GM23338 (cell line): ENCODE measurements at regions not wholly inside any gene's neighbourhood (a gene's known extent, or its start where the extent isn't known, plus 50 kb on each side); places are given as distances from the start of the nearest gene placed in this dataset.

Experiments used
- ATAC-seq: fragments of 200-7000 bp; cut with Tn5 transposase; 3 replicates; pipeline ENCODE4 v1.9.1; 2020
- DNase-seq: peaks from one replicate; pipeline ENCODE4 v3.0.0-alpha.2; 2015; ENCODE audit warnings: low spot score
- H2AFZ ChIP-seq: fragments of 200-600 bp; sonication (generic); 2 replicates; pipeline ENCODE4 v1.8.0; 2016; ENCODE audit warnings: antibody characterized with exemption, mild to moderate bottlenecking, moderate library complexity
- H3F3A ChIP-seq: fragments of 200-600 bp; sonication (generic); replicated peaks from 2 replicates; pipeline ENCODE4 v1.8.0; 2017; ENCODE audit warnings: antibody characterized with exemption, mixed run types, low read depth
- H3K27ac ChIP-seq: fragments of 200-600 bp; sonication (generic); 2 replicates; pipeline ENCODE4 v1.6.1; 2016; ENCODE audit warnings: low read depth
- H3K27me3 ChIP-seq: fragments of 200-600 bp; sonication (generic); 2 replicates; pipeline ENCODE4 v1.8.0; 2016; ENCODE audit warnings: mild to moderate bottlenecking, mixed run types, moderate library complexity; ENCODE audit not compliant: insufficient read depth
- H3K36me3 ChIP-seq: fragments of 200-600 bp; sonication (generic); 2 replicates; pipeline ENCODE4 v1.8.0; 2016; ENCODE audit warnings: mild to moderate bottlenecking; ENCODE audit not compliant: insufficient read depth
- H3K4me1 ChIP-seq: fragments of 200-600 bp; sonication (generic); 2 replicates; pipeline ENCODE4 v1.8.0; 2016; ENCODE audit warnings: mild to moderate bottlenecking, moderate library complexity; ENCODE audit not compliant: insufficient read depth
- H3K4me2 ChIP-seq: fragments of 200-600 bp; sonication (generic); 2 replicates; pipeline ENCODE4 v1.7.1; 2017; ENCODE audit warnings: mixed run types
- H3K4me3 ChIP-seq: fragments of 200-600 bp; sonication (generic); 2 replicates; pipeline ENCODE4 v1.6.1; 2016; ENCODE audit warnings: mixed run types
- H3K79me2 ChIP-seq: fragments of 200-600 bp; sonication (generic); replicated peaks from 2 replicates; pipeline ENCODE4 v1.8.0; 2017; ENCODE audit warnings: mild to moderate bottlenecking; ENCODE audit not compliant: insufficient read depth
- H3K9me2 ChIP-seq: fragments of 200-600 bp; sonication (generic); 2 replicates; pipeline ENCODE4 v1.8.0; 2017; ENCODE audit not compliant: insufficient read depth
- H4K20me1 ChIP-seq: fragments of 200-600 bp; sonication (generic); replicated peaks from 2 replicates; pipeline ENCODE4 v1.8.0; 2017; ENCODE audit warnings: mild to moderate bottlenecking; ENCODE audit not compliant: insufficient read depth
- H3K27ac Mint-ChIP-seq: 2 replicates; pipeline ENCODE4 v1.8.0; 2020; ENCODE audit warnings: inconsistent platforms, mild to moderate bottlenecking, moderate library complexity, mixed read lengths
- H3K27me3 Mint-ChIP-seq: 3 replicates; pipeline ENCODE4 v1.8.0; 2022; ENCODE audit warnings: low read depth, mild to moderate bottlenecking, moderate library complexity, mixed read lengths, inconsistent platforms; ENCODE audit not compliant: insufficient read depth, poor library complexity
- H3K36me3 Mint-ChIP-seq: 3 replicates; pipeline ENCODE4 v1.8.0; 2021; ENCODE audit warnings: low read depth, mild to moderate bottlenecking, inconsistent platforms, moderate library complexity, mixed read lengths
- H3K4me1 Mint-ChIP-seq: 3 replicates; pipeline ENCODE4 v1.8.0; 2020; ENCODE audit warnings: mild to moderate bottlenecking, inconsistent platforms, mixed read lengths
- H3K4me3 Mint-ChIP-seq: 3 replicates; pipeline ENCODE4 v1.8.0; 2021; ENCODE audit warnings: moderate library complexity, mild to moderate bottlenecking, inconsistent platforms, mixed read lengths
- H3K9me3 Mint-ChIP-seq: 3 replicates; pipeline ENCODE4 v1.8.0; 2020; ENCODE audit warnings: moderate library complexity, mild to moderate bottlenecking, inconsistent platforms, mixed read lengths
- CREB1 ChIP-seq: fragments of 250-450 bp; sonication (Bioruptor Pico); IDR thresholded peaks from 2 replicates; pipeline ENCODE4 v1.5.0; 2020; ENCODE audit warnings: low read depth, mild to moderate bottlenecking, moderate library complexity
- EZH2 ChIP-seq: fragments of 200-600 bp; sonication (generic); IDR thresholded peaks from one replicate; pipeline ENCODE4 v1.8.0; 2017; ENCODE audit warnings: antibody characterized with exemption, mild to moderate bottlenecking, low read depth; ENCODE audit not compliant: unreplicated experiment
- EZH2phosphoT487 ChIP-seq: fragments of 200-600 bp; sonication (generic); IDR thresholded peaks from one replicate; pipeline ENCODE4 v1.8.1; 2018; ENCODE audit warnings: antibody characterized with exemption; ENCODE audit not compliant: unreplicated experiment
- JUNB ChIP-seq: IDR thresholded peaks from one replicate; pipeline ENCODE4 v1.6.1; 2016; ENCODE audit warnings: antibody characterized with exemption; ENCODE audit not compliant: unreplicated experiment
- NANOG ChIP-seq: IDR thresholded peaks from 2 replicates; pipeline ENCODE4 v1.6.1; 2016; ENCODE audit warnings: antibody characterized with exemption, borderline replicate concordance
- POLR2AphosphoS5 ChIP-seq: IDR thresholded peaks from 2 replicates; pipeline ENCODE4 v1.6.1; 2016; ENCODE audit warnings: antibody characterized with exemption, low read depth
- STAT1 ChIP-seq: IDR thresholded peaks from one replicate; pipeline ENCODE4 v1.6.1; 2016; ENCODE audit warnings: antibody characterized with exemption; ENCODE audit not compliant: unreplicated experiment
- ZNF114 ChIP-seq: fragments of 250-450 bp; sonication (Bioruptor Pico); IDR thresholded peaks from 2 replicates; pipeline ENCODE4 v1.5.0; 2020; ENCODE audit warnings: mild to moderate bottlenecking, moderate library complexity
- ZNF331 ChIP-seq: fragments of 250-450 bp; sonication (Bioruptor Pico); IDR thresholded peaks from 2 replicates; pipeline ENCODE4 v1.5.0; 2020; ENCODE audit warnings: low read depth, mild to moderate bottlenecking, moderate library complexity
- TF ChIP-seq, protein P1 (sequence below), 2 experiments: fragments of 200-600 bp in 1 of 2; sonication (generic) in 1 of 2; conservative IDR thresholded peaks; 2 replicates each; pipeline versions ENCODE4 v1.5.1 to v1.6.1; 2016 to 2017; ENCODE audit warnings: antibody characterized with exemption in 2 of 2, low read depth in 2 of 2, mild to moderate bottlenecking in 2 of 2, moderate library complexity in 1 of 2
- TF ChIP-seq, protein P2 (sequence below): IDR thresholded peaks from one replicate; pipeline ENCODE4 v1.6.1; 2018; ENCODE audit warnings: antibody characterized with exemption; ENCODE audit not compliant: unreplicated experiment
- TF ChIP-seq, protein P3 (sequence below): IDR thresholded peaks from 2 replicates; pipeline ENCODE4 v1.6.1; 2016; ENCODE audit warnings: antibody characterized with exemption
- TF ChIP-seq, protein P4 (sequence below): fragments of 250-450 bp; sonication (Bioruptor Pico); IDR thresholded peaks from 2 replicates; pipeline ENCODE4 v1.5.0; 2020; ENCODE audit warnings: mild to moderate bottlenecking, moderate library complexity

DNA sequence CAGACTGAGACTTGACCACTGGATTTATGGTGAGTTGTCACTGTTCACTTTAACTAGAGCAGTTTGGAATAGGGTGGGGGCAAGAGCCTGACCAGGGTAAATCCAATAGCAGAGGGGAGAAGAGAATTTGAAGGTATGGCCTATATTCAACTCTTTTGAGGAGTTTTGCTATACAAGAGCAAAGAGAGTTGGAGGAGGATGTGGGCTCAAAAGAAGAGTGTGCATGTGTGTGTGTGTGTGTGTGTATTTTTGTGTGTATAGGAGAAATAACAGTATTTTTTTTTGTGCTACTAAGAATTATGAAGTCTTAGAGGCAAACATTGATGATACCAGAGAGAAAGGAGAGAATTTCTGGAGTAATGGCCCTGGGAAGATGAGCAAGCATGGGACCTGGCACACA, 164.8 kb upstream of the JUN start:
- H3K79me2 ChIP-seq, result no peaks in the 10 kb centered on the region
- no peak for TF ChIP-seq JUNB
- TF ChIP-seq, protein P1, sequence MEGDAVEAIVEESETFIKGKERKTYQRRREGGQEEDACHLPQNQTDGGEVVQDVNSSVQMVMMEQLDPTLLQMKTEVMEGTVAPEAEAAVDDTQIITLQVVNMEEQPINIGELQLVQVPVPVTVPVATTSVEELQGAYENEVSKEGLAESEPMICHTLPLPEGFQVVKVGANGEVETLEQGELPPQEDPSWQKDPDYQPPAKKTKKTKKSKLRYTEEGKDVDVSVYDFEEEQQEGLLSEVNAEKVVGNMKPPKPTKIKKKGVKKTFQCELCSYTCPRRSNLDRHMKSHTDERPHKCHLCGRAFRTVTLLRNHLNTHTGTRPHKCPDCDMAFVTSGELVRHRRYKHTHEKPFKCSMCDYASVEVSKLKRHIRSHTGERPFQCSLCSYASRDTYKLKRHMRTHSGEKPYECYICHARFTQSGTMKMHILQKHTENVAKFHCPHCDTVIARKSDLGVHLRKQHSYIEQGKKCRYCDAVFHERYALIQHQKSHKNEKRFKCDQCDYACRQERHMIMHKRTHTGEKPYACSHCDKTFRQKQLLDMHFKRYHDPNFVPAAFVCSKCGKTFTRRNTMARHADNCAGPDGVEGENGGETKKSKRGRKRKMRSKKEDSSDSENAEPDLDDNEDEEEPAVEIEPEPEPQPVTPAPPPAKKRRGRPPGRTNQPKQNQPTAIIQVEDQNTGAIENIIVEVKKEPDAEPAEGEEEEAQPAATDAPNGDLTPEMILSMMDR (conservative IDR thresholded peaks at IDR 0.05; ENCODE audit: low read depth in 2 of 2), result no peak
- TF ChIP-seq NANOG, result no peak
- no peak for TF ChIP-seq POLR2AphosphoS5
- no peak for TF ChIP-seq EZH2
- TF ChIP-seq CREB1 (CRISPR knock-in tag), result no peak
- no peak for TF ChIP-seq EZH2phosphoT487
- TF ChIP-seq, protein P2, sequence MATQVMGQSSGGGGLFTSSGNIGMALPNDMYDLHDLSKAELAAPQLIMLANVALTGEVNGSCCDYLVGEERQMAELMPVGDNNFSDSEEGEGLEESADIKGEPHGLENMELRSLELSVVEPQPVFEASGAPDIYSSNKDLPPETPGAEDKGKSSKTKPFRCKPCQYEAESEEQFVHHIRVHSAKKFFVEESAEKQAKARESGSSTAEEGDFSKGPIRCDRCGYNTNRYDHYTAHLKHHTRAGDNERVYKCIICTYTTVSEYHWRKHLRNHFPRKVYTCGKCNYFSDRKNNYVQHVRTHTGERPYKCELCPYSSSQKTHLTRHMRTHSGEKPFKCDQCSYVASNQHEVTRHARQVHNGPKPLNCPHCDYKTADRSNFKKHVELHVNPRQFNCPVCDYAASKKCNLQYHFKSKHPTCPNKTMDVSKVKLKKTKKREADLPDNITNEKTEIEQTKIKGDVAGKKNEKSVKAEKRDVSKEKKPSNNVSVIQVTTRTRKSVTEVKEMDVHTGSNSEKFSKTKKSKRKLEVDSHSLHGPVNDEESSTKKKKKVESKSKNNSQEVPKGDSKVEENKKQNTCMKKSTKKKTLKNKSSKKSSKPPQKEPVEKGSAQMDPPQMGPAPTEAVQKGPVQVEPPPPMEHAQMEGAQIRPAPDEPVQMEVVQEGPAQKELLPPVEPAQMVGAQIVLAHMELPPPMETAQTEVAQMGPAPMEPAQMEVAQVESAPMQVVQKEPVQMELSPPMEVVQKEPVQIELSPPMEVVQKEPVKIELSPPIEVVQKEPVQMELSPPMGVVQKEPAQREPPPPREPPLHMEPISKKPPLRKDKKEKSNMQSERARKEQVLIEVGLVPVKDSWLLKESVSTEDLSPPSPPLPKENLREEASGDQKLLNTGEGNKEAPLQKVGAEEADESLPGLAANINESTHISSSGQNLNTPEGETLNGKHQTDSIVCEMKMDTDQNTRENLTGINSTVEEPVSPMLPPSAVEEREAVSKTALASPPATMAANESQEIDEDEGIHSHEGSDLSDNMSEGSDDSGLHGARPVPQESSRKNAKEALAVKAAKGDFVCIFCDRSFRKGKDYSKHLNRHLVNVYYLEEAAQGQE, result no peak
- TF ChIP-seq, protein P3, sequence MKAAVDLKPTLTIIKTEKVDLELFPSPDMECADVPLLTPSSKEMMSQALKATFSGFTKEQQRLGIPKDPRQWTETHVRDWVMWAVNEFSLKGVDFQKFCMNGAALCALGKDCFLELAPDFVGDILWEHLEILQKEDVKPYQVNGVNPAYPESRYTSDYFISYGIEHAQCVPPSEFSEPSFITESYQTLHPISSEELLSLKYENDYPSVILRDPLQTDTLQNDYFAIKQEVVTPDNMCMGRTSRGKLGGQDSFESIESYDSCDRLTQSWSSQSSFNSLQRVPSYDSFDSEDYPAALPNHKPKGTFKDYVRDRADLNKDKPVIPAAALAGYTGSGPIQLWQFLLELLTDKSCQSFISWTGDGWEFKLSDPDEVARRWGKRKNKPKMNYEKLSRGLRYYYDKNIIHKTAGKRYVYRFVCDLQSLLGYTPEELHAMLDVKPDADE, result no peak
- no peak for TF ChIP-seq STAT1
- no peak for TF ChIP-seq ZNF331
- TF ChIP-seq, protein P4, sequence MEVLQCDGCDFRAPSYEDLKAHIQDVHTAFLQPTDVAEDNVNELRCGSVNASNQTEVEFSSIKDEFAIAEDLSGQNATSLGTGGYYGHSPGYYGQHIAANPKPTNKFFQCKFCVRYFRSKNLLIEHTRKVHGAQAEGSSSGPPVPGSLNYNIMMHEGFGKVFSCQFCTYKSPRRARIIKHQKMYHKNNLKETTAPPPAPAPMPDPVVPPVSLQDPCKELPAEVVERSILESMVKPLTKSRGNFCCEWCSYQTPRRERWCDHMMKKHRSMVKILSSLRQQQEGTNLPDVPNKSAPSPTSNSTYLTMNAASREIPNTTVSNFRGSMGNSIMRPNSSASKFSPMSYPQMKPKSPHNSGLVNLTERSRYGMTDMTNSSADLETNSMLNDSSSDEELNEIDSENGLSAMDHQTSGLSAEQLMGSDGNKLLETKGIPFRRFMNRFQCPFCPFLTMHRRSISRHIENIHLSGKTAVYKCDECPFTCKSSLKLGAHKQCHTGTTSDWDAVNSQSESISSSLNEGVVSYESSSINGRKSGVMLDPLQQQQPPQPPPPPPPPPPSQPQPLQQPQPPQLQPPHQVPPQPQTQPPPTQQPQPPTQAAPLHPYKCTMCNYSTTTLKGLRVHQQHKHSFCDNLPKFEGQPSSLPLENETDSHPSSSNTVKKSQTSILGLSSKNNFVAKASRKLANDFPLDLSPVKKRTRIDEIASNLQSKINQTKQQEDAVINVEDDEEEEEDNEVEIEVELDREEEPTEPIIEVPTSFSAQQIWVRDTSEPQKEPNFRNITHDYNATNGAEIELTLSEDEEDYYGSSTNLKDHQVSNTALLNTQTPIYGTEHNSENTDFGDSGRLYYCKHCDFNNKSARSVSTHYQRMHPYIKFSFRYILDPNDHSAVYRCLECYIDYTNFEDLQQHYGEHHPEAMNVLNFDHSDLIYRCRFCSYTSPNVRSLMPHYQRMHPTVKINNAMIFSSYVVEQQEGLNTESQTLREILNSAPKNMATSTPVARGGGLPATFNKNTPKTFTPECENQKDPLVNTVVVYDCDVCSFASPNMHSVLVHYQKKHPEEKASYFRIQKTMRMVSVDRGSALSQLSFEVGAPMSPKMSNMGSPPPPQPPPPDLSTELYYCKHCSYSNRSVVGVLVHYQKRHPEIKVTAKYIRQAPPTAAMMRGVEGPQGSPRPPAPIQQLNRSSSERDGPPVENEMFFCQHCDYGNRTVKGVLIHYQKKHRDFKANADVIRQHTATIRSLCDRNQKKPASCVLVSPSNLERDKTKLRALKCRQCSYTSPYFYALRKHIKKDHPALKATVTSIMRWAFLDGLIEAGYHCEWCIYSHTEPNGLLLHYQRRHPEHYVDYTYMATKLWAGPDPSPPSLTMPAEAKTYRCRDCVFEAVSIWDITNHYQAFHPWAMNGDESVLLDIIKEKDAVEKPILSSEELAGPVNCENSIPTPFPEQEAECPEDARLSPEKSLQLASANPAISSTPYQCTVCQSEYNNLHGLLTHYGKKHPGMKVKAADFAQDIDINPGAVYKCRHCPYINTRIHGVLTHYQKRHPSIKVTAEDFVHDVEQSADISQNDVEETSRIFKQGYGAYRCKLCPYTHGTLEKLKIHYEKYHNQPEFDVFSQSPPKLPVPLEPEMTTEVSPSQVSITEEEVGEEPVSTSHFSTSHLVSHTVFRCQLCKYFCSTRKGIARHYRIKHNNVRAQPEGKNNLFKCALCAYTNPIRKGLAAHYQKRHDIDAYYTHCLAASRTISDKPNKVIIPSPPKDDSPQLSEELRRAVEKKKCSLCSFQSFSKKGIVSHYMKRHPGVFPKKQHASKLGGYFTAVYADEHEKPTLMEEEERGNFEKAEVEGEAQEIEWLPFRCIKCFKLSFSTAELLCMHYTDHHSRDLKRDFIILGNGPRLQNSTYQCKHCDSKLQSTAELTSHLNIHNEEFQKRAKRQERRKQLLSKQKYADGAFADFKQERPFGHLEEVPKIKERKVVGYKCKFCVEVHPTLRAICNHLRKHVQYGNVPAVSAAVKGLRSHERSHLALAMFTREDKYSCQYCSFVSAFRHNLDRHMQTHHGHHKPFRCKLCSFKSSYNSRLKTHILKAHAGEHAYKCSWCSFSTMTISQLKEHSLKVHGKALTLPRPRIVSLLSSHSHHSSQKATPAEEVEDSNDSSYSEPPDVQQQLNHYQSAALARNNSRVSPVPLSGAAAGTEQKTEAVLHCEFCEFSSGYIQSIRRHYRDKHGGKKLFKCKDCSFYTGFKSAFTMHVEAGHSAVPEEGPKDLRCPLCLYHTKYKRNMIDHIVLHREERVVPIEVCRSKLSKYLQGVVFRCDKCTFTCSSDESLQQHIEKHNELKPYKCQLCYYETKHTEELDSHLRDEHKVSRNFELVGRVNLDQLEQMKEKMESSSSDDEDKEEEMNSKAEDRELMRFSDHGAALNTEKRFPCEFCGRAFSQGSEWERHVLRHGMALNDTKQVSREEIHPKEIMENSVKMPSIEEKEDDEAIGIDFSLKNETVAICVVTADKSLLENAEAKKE (CRISPR knock-in tag), result no peak
- TF ChIP-seq ZNF114 (CRISPR knock-in tag), result no peak
- H2AFZ ChIP-seq, result no peak overlapping the region
- no peak for DNase-seq
- no peaks in the 10 kb centered on the region for H3K27me3 ChIP-seq
- H3K4me1 ChIP-seq, result no peaks in the 10 kb centered on the region
- H3K9me2 ChIP-seq, result no peaks in the 10 kb centered on the region; the same call in 1 of the 2 replicates
- no peak overlapping the region for H3K27ac Mint-ChIP-seq
- no peak overlapping the region for H3K4me3 Mint-ChIP-seq
- no peak overlapping the region for H3K27ac ChIP-seq
- H4K20me1 ChIP-seq, result no peaks in the 10 kb centered on the region
- no peak overlapping the region for H3K4me2 ChIP-seq
- no peaks in the 10 kb centered on the region for H3F3A ChIP-seq
- H3K36me3 ChIP-seq, result no peaks in the 10 kb centered on the region
- H3K4me3 ChIP-seq, result no peak overlapping the region
- peaks cover 1% of the 10 kb centered on the region for H3K27me3 Mint-ChIP-seq
- peaks cover 3% of the 10 kb centered on the region; the same call in 1 of the 3 replicates for H3K9me3 Mint-ChIP-seq
- no peaks in the 10 kb centered on the region for H3K4me1 Mint-ChIP-seq
- no peak for ATAC-seq
- no peaks in the 10 kb centered on the region; the same call in 2 of the 3 replicates for H3K36me3 Mint-ChIP-seq
